ENCODE measurements at regions not wholly inside any gene's neighbourhood (a gene's known extent, or its start where the extent isn't known, plus 50 kb on each side); places are given as distances from the start of the nearest gene placed in this dataset.

- TF ChIP-seq CTCF (conservative IDR thresholded peaks at IDR 0.05; ENCODE audit: low read depth in 2 of 2) (no peak), CREB1 (CRISPR knock-in tag; IDR thresholded peaks at IDR 0.05; ENCODE audit: low read depth) (no peak), EZH2phosphoT487 (IDR thresholded peaks at IDR 0.05; ENCODE audit: unreplicated experiment) (no peak), REST (IDR thresholded peaks at IDR 0.05; ENCODE audit: unreplicated experiment) (no peak)
These were observed 1334.4 kb upstream of the CELF4 start for GRCh38 chr18:38900031-38900430.

Data from GM23338 (cell line).